ENCODE measurements at regions not wholly inside any gene's neighbourhood (a gene's known extent, or its start where the extent isn't known, plus 50 kb on each side); places are given as distances from the start of the nearest gene placed in this dataset.

DNA sequence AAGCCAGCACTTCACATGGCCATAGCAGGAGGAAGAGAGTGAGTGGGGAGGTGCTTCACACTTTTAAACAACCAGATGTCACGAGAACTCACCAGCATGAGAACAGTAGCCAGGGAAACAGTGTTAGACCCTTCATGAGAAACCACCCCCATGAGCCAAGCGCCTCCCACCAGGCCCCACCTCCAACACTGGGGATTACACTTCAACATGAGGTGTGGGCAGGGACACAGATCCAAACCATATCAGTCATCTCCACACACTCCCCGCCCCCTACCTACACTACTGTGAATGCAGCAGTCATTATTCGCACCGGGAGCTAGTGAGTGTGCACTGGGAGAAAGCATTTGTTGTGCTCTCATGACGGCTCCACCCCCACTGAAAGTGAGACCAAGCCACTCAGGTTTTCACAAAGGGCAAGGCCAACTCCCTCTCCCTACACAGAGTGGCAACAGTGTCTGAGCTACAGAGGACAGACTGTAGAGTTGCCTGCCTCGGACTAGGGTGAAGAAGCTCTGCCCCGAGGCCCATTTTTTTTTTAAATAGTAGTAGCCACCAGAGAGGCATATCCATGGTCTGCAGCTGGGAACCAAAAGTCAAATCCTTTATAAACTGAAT lies 125.6 kb downstream of the BARHL2 start:
- Histone ChIP-seq H3K9me3 (ENCODE audit: control insufficient read depth, low read length) (peaks cover 36% of the 10 kb centered on the region), H3K27me3 (replicated peaks; ENCODE audit: control insufficient read depth, insufficient read depth, low read length) (no peaks in the 10 kb centered on the region), H3K36me3 (ENCODE audit: control insufficient read depth, insufficient read depth, low read length, severe bottlenecking) (no peaks in the 10 kb centered on the region), H3K9ac (ENCODE audit: low read length) (no peak overlapping the region), H3K4me1 (ENCODE audit: control insufficient read depth, insufficient read depth, low read length) (no peaks in the 10 kb centered on the region), H3K4me3 (ENCODE audit: low read length) (no peak overlapping the region)
- no peak for DNase-seq (ENCODE audit: low read depth)

- no peak for DNase-seq (ENCODE audit: low read depth)
Measured at GRCh38 chr1:90580176-90580575, 136.9 kb downstream of the BARHL2 start.

GRCh38 chr1:90579212-90579802 lies 137.8 kb downstream of the BARHL2 start:
- Histone ChIP-seq H3K4me1 (ENCODE audit: control insufficient read depth, insufficient read depth, low read length) (no peaks in the 10 kb centered on the region), H3K36me3 (ENCODE audit: control insufficient read depth, insufficient read depth, low read length, severe bottlenecking) (no peaks in the 10 kb centered on the region), H3K9ac (ENCODE audit: low read length) (no peak overlapping the region), H3K27me3 (replicated peaks; ENCODE audit: control insufficient read depth, insufficient read depth, low read length) (peaks cover 23% of the 10 kb centered on the region), H3K9me3 (ENCODE audit: control insufficient read depth, low read length) (peaks cover 9% of the 10 kb centered on the region), H3K4me3 (ENCODE audit: low read length) (no peak overlapping the region)
- DNase-seq (ENCODE audit: low read depth), result peak; percentile 77

More at GRCh38 chr1:90580176-90580575, 136.9 kb downstream of the BARHL2 start:
- Histone ChIP-seq H3K4me3 (ENCODE audit: low read length) (no peak overlapping the region), H3K27me3 (replicated peaks; ENCODE audit: control insufficient read depth, insufficient read depth, low read length) (peaks cover 23% of the 10 kb centered on the region), H3K9me3 (ENCODE audit: control insufficient read depth, low read length) (no peaks in the 10 kb centered on the region), H3K9ac (ENCODE audit: low read length) (no peak overlapping the region), H3K36me3 (ENCODE audit: control insufficient read depth, insufficient read depth, low read length, severe bottlenecking) (no peaks in the 10 kb centered on the region), H3K4me1 (ENCODE audit: control insufficient read depth, insufficient read depth, low read length) (no peaks in the 10 kb centered on the region)

- H3K4me3 ChIP-seq (ENCODE audit: low read length), result no peak overlapping the region
- peaks cover 9% of the 10 kb centered on the region for H3K9me3 ChIP-seq (ENCODE audit: control insufficient read depth, low read length)
- H3K9ac ChIP-seq (ENCODE audit: low read length), result no peak overlapping the region
- no peaks in the 10 kb centered on the region for H3K4me1 ChIP-seq (ENCODE audit: control insufficient read depth, insufficient read depth, low read length)
- no peaks in the 10 kb centered on the region for H3K36me3 ChIP-seq (ENCODE audit: control insufficient read depth, insufficient read depth, low read length, severe bottlenecking)
- DNase-seq (ENCODE audit: low read depth), result no peak
- H3K27me3 ChIP-seq (replicated peaks; ENCODE audit: control insufficient read depth, insufficient read depth, low read length), result peaks cover 12% of the 10 kb centered on the region
Measured at GRCh38 chr1:90574692-90575370, 142.3 kb downstream of the BARHL2 start.

DNA sequence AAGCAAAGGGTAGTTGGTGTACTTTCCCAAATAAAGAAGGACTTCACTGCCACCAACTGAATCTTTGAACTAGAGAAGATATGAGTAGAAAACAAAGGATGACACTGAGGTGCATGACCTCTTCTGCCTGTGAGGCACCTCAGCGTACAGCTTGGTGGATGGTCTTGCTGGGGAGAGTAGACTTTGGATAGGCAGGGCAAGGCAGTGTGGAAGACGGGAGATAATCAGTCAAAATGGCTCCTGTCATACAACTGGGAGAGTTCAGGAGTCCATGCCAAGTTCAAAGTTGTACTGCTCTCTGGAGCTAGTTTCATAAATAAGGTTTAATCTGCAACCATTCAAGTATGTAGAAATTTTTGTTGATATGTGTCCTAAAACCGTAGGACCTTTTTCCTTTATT lies 143.4 kb downstream of the BARHL2 start:
- H3K4me3 ChIP-seq (ENCODE audit: low read length), result no peak overlapping the region
- H3K9me3 ChIP-seq (ENCODE audit: control insufficient read depth, low read length), result peaks cover 9% of the 10 kb centered on the region
- no peaks in the 10 kb centered on the region for H3K36me3 ChIP-seq (ENCODE audit: control insufficient read depth, insufficient read depth, low read length, severe bottlenecking)
- DNase-seq (ENCODE audit: low read depth), result no peak
- H3K9ac ChIP-seq (ENCODE audit: low read length), result no peak overlapping the region
- peaks cover 8% of the 10 kb centered on the region for H3K27me3 ChIP-seq (replicated peaks; ENCODE audit: control insufficient read depth, insufficient read depth, low read length)
- no peaks in the 10 kb centered on the region for H3K4me1 ChIP-seq (ENCODE audit: control insufficient read depth, insufficient read depth, low read length)

GRCh38 chr1:90572446-90572845 lies 144.7 kb downstream of the BARHL2 start:
- H3K4me3 ChIP-seq (ENCODE audit: low read length), result no peak overlapping the region
- peaks cover 9% of the 10 kb centered on the region for H3K9me3 ChIP-seq (ENCODE audit: control insufficient read depth, low read length)
- H3K9ac ChIP-seq (ENCODE audit: low read length), result no peak overlapping the region
- H3K4me1 ChIP-seq (ENCODE audit: control insufficient read depth, insufficient read depth, low read length), result no peaks in the 10 kb centered on the region
- H3K27me3 ChIP-seq (replicated peaks; ENCODE audit: control insufficient read depth, insufficient read depth, low read length), result peaks cover 3% of the 10 kb centered on the region
- no peaks in the 10 kb centered on the region for H3K36me3 ChIP-seq (ENCODE audit: control insufficient read depth, insufficient read depth, low read length, severe bottlenecking)
- DNase-seq (ENCODE audit: low read depth), result no peak

- Histone ChIP-seq H3K9ac (ENCODE audit: low read length) (no peak overlapping the region), H3K4me3 (ENCODE audit: low read length) (no peak overlapping the region), H3K9me3 (ENCODE audit: control insufficient read depth, low read length) (no peaks in the 10 kb centered on the region), H3K36me3 (ENCODE audit: control insufficient read depth, insufficient read depth, low read length, severe bottlenecking) (no peaks in the 10 kb centered on the region), H3K4me1 (ENCODE audit: control insufficient read depth, insufficient read depth, low read length) (no peaks in the 10 kb centered on the region), H3K27me3 (replicated peaks; ENCODE audit: control insufficient read depth, insufficient read depth, low read length) (no peaks in the 10 kb centered on the region)
- DNase-seq (ENCODE audit: low read depth), result no peak
Measured at GRCh38 chr1:90568436-90568835, 148.7 kb downstream of the BARHL2 start.

DNA sequence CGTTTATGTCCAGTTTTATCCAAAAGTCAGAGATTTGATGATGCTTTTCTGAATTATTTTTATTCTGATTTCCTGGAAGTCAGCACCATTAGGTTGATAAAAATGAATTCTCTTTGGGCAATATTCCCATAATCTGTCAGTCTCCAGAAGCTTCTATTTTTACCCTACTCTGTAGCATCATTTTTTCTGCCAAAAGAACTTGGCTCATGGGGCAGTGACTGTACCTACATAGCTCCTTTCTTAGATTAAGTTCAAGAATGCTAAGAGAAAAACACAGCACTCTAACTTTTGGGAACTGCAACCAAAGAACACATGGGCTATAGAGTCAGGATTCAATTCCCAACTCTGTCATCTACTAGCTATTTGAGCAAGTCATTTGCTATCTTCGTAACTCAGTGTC lies 152.9 kb downstream of the BARHL2 start:
- Histone ChIP-seq H3K9ac (ENCODE audit: low read length) (no peak overlapping the region), H3K27me3 (replicated peaks; ENCODE audit: control insufficient read depth, insufficient read depth, low read length) (peaks cover 8% of the 10 kb centered on the region), H3K4me1 (ENCODE audit: control insufficient read depth, insufficient read depth, low read length) (no peaks in the 10 kb centered on the region), H3K36me3 (ENCODE audit: control insufficient read depth, insufficient read depth, low read length, severe bottlenecking) (no peaks in the 10 kb centered on the region), H3K9me3 (ENCODE audit: control insufficient read depth, low read length) (no peaks in the 10 kb centered on the region), H3K4me3 (ENCODE audit: low read length) (no peak overlapping the region)
- no peak for DNase-seq (ENCODE audit: low read depth)

DNA sequence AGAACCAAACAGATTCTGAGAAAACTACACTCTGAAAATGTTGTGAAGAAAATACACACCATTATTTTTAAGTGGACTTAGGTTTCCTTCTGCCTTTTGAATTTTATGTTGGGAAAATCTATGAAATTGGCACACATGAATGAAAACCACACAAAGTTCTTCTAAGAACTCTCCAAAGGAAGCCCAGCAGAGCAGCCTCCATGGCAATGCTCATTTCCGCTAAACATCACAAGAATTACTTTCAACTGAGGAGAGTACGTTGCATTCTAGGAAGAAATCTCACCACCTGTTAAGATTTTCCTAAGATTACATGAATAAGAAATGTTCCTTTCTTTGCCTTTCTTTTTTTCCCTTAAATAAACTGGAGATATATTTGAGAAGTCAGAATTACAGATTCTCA lies 154.2 kb downstream of the BARHL2 start:
- no peak for DNase-seq (ENCODE audit: low read depth)
- Histone ChIP-seq H3K9ac (ENCODE audit: low read length) (no peak overlapping the region), H3K4me3 (ENCODE audit: low read length) (no peak overlapping the region), H3K27me3 (replicated peaks; ENCODE audit: control insufficient read depth, insufficient read depth, low read length) (peaks cover 8% of the 10 kb centered on the region), H3K36me3 (ENCODE audit: control insufficient read depth, insufficient read depth, low read length, severe bottlenecking) (no peaks in the 10 kb centered on the region), H3K9me3 (ENCODE audit: control insufficient read depth, low read length) (no peaks in the 10 kb centered on the region), H3K4me1 (ENCODE audit: control insufficient read depth, insufficient read depth, low read length) (no peaks in the 10 kb centered on the region)

DNA sequence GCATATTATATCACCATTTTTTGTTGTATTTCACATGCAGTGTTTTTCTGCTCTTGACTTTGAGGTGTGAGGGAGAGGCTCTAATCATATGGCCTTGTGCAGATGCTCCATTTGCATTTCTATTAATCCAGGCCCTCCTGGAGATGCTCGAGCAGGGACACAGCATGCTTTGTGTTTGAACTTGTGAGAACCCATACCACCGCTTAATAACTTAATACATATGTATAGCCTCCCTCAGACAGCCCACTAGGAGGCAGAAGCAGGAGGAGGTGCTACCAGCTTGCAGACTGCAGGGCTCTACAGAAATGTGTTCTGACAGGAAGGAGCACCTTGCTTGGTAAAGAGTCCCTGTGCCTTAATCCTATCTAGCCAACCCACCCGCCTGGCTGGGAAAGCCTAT lies 155.2 kb downstream of the BARHL2 start:
- no peak overlapping the region for H3K9ac ChIP-seq (ENCODE audit: low read length)
- DNase-seq (ENCODE audit: low read depth), result no peak
- H3K4me3 ChIP-seq (ENCODE audit: low read length), result no peak overlapping the region
- no peaks in the 10 kb centered on the region for H3K36me3 ChIP-seq (ENCODE audit: control insufficient read depth, insufficient read depth, low read length, severe bottlenecking)
- H3K27me3 ChIP-seq (replicated peaks; ENCODE audit: control insufficient read depth, insufficient read depth, low read length), result peaks cover 8% of the 10 kb centered on the region
- no peaks in the 10 kb centered on the region for H3K4me1 ChIP-seq (ENCODE audit: control insufficient read depth, insufficient read depth, low read length)
- no peaks in the 10 kb centered on the region for H3K9me3 ChIP-seq (ENCODE audit: control insufficient read depth, low read length)

GRCh38 chr1:90561103-90561783 lies 155.9 kb downstream of the BARHL2 start:
- H3K9ac ChIP-seq (ENCODE audit: low read length), result no peak overlapping the region
- H3K27me3 ChIP-seq (replicated peaks; ENCODE audit: control insufficient read depth, insufficient read depth, low read length), result peaks cover 8% of the 10 kb centered on the region
- H3K4me1 ChIP-seq (ENCODE audit: control insufficient read depth, insufficient read depth, low read length), result no peaks in the 10 kb centered on the region
- no peak for DNase-seq (ENCODE audit: low read depth)
- no peaks in the 10 kb centered on the region for H3K36me3 ChIP-seq (ENCODE audit: control insufficient read depth, insufficient read depth, low read length, severe bottlenecking)
- H3K4me3 ChIP-seq (ENCODE audit: low read length), result no peak overlapping the region
- no peaks in the 10 kb centered on the region for H3K9me3 ChIP-seq (ENCODE audit: control insufficient read depth, low read length)

Measured in adipocyte (in vitro differentiated cells).